Pancreas (tissue), 10 donors: ENCODE measurements at regions not wholly inside any gene's neighbourhood (a gene's known extent, or its start where the extent isn't known, plus 50 kb on each side); places are given as distances from the start of the nearest gene placed in this dataset.

Source experiments
- ATAC-seq, 4 donors: fragments of 200-7000 bp; cut with Tn5 transposase; one replicate each; pipeline versions ENCODE4 v1.8.0 to v1.9.1; 2020; ENCODE audit warnings: mild to moderate bottlenecking in 4 of 4, moderate library complexity in 4 of 4
- DNase-seq, 6 donors: peaks; one replicate each; pipeline ENCODE4 v3.0.0-alpha.2; 2020
- FAIRE-seq: peaks from 2 replicates; lab custom pipeline; 2012; peaks lifted over from hg19 to GRCh38; lab: Jason Lieb, UNC
- H3K27ac ChIP-seq, 4 donors: fragments of 200-600 bp; sonication (generic); 1 replicate in 3 of 4; 2 replicates in 1 of 4; pipeline versions ENCODE4 v1.5.0 to v1.8.0; 2020
- H3K27me3 ChIP-seq, 4 donors: fragments of 200-600 bp; one replicate each; pipeline ENCODE4 v1.8.0; 2021
- H3K36me3 ChIP-seq, 3 donors: fragments of 200-600 bp; sonication (generic) in 1 of 3; one replicate each; pipeline versions ENCODE4 v1.5.0 to v1.8.0; 2020 to 2021
- H3K4me1 ChIP-seq, 3 donors: fragments of 200-600 bp; one replicate each; pipeline ENCODE4 v1.8.0; 2021
- H3K4me3 ChIP-seq, 4 donors: fragments of 200-600 bp; sonication (generic) in 2 of 4; one replicate each; pipeline versions ENCODE4 v1.5.0 to v1.8.0; 2020 to 2021
- H3K9me3 ChIP-seq, 4 donors: fragments of 200-600 bp; one replicate each; pipeline ENCODE4 v1.8.0; 2021
- WGBS, 2 donors: extraction: QIAGEN DNeasy Blood & Tissue Kit; methylation state at CpG; one replicate each; pipeline ENCODE4 v1.1.7; 2013; 5-methylcytosine and 5-hydroxymethylcytosine counted together
- intact Hi-C, 3 donors: fragments of 100-400 bp; cut with DNase I; formaldehyde crosslinking; loops; one replicate each; pipeline versions ENCODE4 v1.11.1 to v1.14.2; 2022
- TF ChIP-seq, protein P1 (sequence below), 4 donors: fragments of 200-600 bp; sonication (generic) in 3 of 4; IDR thresholded peaks; one replicate each; pipeline versions ENCODE4 v1.5.0 to v1.8.0; 2021; ENCODE audit warnings: antibody characterized with exemption in 4 of 4
- donor health status: healthy with polysubstance abuse.
- donor health status: DM: no; HTN: no; CAD: no; lungs with moderate emphysema.
- donor health status: DM: no; HTN: no; CAD: no.
- donor health status: control.
- donor health status: control.
- donor health status: Bipolar disorder and iron deficiency.
- donor health status: DM: yes; HTN: yes; CAD: no.
- donor health status: DM: no; HTN: no; CAD: no.
- donor health status: DM: no; HTN: no; CAD: no.
- donor health status: DM: yes; HTN: yes; CAD: no.

DNA sequence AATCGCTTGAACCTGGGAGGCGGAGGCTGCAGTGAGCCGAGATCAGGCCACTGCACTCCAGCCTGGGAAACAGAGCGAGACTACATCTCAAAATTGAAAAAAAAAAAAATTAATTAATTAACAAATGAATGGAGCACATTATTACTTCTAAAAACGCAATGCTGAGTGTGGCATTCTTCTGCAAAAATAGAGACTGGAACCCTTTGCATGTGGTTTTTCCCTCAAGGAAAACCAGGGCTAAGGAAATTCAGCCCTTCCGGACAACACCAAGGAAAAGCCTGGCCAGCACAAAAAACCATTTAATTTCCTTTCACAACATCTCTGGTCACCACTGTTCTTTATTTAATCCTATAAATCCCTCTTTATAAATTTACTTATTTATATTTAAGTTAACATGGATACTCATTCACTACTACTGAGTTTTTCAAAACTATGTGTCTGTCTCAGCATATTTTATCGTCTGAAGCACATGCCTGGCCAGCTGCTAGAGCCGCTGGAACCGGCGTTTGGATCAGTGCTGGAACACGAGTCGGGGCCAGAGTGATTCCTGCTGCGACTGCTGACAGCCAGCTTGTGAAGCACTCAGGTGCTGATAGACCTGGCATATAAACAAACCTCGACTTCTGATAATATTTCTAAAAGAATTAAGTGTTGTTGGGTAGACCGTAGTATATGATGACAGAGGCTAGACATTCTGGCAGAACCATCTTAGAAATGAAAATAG lies 84.5 kb upstream of the WWC2 start:
- Histone ChIP-seq H3K36me3 (no peaks in the 10 kb centered on the region), H3K4me3 (no peak overlapping the region), H3K27ac (no peak overlapping the region), H3K27me3 (peaks cover 0 to 4% (median 0%) of the 10 kb centered on the region in 4 donors), H3K4me1 (no peaks in the 10 kb centered on the region), H3K9me3 (no peaks in the 10 kb centered on the region)
- intact Hi-C loops, result no loop called here
- FAIRE-seq, result no peak
- DNase-seq, result no peak
- 60 to 66% methylated on average over 15 of the region's 15 CpGs for WGBS, 2 donors
- ATAC-seq, result no peak
- TF ChIP-seq, protein P1, sequence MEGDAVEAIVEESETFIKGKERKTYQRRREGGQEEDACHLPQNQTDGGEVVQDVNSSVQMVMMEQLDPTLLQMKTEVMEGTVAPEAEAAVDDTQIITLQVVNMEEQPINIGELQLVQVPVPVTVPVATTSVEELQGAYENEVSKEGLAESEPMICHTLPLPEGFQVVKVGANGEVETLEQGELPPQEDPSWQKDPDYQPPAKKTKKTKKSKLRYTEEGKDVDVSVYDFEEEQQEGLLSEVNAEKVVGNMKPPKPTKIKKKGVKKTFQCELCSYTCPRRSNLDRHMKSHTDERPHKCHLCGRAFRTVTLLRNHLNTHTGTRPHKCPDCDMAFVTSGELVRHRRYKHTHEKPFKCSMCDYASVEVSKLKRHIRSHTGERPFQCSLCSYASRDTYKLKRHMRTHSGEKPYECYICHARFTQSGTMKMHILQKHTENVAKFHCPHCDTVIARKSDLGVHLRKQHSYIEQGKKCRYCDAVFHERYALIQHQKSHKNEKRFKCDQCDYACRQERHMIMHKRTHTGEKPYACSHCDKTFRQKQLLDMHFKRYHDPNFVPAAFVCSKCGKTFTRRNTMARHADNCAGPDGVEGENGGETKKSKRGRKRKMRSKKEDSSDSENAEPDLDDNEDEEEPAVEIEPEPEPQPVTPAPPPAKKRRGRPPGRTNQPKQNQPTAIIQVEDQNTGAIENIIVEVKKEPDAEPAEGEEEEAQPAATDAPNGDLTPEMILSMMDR (IDR thresholded peaks at IDR 0.05), result no peak

DNA sequence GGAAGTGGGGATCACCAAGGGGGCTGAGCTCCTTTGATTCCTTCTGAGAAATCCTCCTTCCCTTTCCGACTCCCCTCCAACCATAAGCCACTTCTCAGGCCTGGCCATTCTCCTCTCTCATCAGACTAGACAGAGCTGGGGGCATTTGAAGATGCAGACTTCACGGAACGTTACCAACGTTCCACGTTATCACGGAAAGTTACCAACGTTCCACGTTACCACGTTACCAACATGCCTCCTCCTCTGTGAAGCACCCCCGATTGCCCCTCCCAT lies 85.4 kb upstream of the WWC2 start:
- Histone ChIP-seq H3K27me3 (peaks cover 0 to 4% (median 0%) of the 10 kb centered on the region in 4 donors), H3K36me3 (no peaks in the 10 kb centered on the region)
- 57 to 67% methylated on average over 10 of the region's 10 CpGs for WGBS, 2 donors

DNA sequence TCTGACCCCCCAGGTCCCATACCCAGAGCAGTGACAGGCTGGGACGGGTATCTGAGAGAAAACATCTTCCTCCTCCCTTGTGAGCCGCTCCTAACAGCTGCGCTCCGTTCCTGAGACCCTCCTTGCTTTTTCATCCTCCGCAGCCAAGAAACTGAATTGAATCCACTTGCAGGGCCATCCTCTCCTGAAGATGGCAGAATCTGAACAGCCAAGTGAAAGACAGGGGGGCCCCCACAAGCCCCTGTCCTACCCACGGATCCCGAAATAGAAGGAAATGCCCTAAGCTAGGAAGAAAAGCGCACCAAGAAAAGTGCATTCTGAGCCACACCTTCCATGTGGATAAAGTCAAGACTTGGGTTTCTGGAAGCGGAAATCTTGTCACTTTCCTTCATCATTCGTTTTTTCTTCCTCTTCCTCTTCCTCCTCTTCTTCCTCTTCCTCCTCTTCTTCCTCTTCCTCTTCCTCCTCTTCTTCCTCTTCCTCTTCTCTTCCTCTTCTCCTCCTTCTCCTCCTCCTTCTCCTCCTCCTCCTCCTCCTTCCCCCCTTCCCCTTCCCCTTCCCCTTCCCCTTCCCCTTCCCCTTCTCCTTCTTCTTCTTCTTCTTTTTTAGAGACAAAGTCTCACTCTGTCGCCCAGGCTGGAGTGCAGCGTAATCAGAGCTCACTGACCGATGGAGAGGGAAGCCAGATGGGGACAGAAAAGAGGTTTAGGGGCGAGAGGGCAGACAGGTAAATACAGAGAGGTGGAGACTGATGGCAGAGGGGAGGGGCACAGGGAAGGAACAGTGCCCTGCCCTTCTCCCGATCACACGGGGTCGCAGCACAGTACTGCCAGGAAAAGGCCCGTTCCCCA lies 86.0 kb upstream of the WWC2 start:
- WGBS, 2 donors, result 29 to 60% methylated on average over 14 to 18 of the region's 18 CpGs
- DNase-seq (no peak), ATAC-seq (no peak), FAIRE-seq (no peak)
- intact Hi-C loops, result no loop called here
- H3K9me3 ChIP-seq, result no peaks in the 10 kb centered on the region
- peaks cover 0 to 4% (median 0%) of the 10 kb centered on the region in 4 donors for H3K27me3 ChIP-seq
- no peak overlapping the region for H3K27ac ChIP-seq
- TF ChIP-seq, protein P1 (IDR thresholded peaks at IDR 0.05), result no peak
- H3K36me3 ChIP-seq, result no peaks in the 10 kb centered on the region
- no peak overlapping the region for H3K4me3 ChIP-seq
- H3K4me1 ChIP-seq, result no peaks in the 10 kb centered on the region

More for the DNA sequence above, 85.4 kb upstream of the WWC2 start:
- intact Hi-C loops, result no loop called here
- Histone ChIP-seq H3K27ac (no peak overlapping the region), H3K4me1 (no peaks in the 10 kb centered on the region), H3K9me3 (no peaks in the 10 kb centered on the region), H3K4me3 (no peak overlapping the region)
- DNase-seq (no peak), FAIRE-seq (no peak), ATAC-seq (no peak)
- TF ChIP-seq, protein P1 (IDR thresholded peaks at IDR 0.05), result no peak

DNA sequence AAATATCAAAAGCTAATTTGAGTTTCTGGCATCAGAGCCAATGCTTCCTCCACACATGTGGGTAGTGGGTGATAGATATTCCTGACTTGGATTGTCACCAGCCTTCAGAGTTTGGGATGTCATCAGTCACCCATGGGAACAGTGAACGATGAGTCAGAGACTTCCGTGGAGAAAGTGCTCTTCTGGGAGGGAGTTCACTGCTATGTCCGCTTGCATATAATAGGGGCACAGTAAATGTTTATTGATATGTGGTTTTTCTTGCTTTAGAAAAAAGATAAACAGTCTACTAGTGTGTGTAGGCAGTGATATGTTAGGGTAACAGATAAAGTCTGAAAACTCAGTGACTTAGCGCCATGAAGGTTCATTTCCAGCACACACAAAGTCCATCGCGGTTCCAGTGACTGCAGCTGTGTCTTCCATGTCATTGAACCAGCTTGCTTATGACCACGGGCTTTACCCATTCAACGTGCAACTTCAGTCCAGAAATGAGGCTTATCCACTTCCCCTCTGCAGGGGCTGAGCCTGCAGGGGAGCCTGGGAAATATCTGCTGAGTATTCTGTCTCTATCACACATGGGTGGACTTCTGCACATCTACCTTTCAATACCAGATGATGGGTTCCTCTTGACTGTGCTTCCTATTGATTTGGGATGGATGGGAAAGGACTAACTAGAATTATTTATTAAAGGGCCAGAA lies 87.7 kb upstream of the WWC2 start:
- DNase-seq (no peak), FAIRE-seq (no peak), ATAC-seq (no peak)
- WGBS, 2 donors, result 64 to 69% methylated on average over 8 of the region's 8 CpGs
- Histone ChIP-seq H3K27me3 (peaks cover 0 to 4% (median 0%) of the 10 kb centered on the region in 4 donors), H3K9me3 (no peaks in the 10 kb centered on the region), H3K36me3 (no peaks in the 10 kb centered on the region), H3K27ac (no peak overlapping the region), H3K4me1 (no peaks in the 10 kb centered on the region), H3K4me3 (no peak overlapping the region)
- TF ChIP-seq, protein P1 (IDR thresholded peaks at IDR 0.05), result no peak
- intact Hi-C loops, result no loop called here
